Trophoblast cell (in vitro differentiated cells and primary cell): ENCODE measurements at regions not wholly inside any gene's neighbourhood (a gene's known extent, or its start where the extent isn't known, plus 50 kb on each side); places are given as distances from the start of the nearest gene placed in this dataset.
A peak's percentile ranks its signal among the peaks of the same experiment; 100 is the strongest.

ENCODE experiments used
- DNase-seq, 2 donors: peaks; one replicate each; pipeline ENCODE4 v3.0.0-alpha.2; 2016
- H2AFZ ChIP-seq: 2 replicates; pipeline ENCODE4 v1.6.1; 2013; ENCODE audit warnings: low read length, moderate library complexity, mild to moderate bottlenecking; ENCODE audit not compliant: insufficient read depth, poor library complexity
- H2AK5ac ChIP-seq: 2 replicates; pipeline ENCODE4 v1.6.1; 2013; ENCODE audit warnings: mild to moderate bottlenecking, low read length
- H2BK120ac ChIP-seq: 2 replicates; pipeline ENCODE4 v1.6.1; 2013; ENCODE audit warnings: low read length, mild to moderate bottlenecking, moderate library complexity; ENCODE audit not compliant: insufficient read depth, poor library complexity
- H2BK12ac ChIP-seq: 2 replicates; pipeline ENCODE4 v1.6.1; 2013; ENCODE audit warnings: mild to moderate bottlenecking, low read length, moderate library complexity
- H2BK5ac ChIP-seq: 2 replicates; pipeline ENCODE4 v1.6.1; 2013; ENCODE audit warnings: low read length, low read depth, moderate library complexity, mild to moderate bottlenecking; ENCODE audit not compliant: poor library complexity
- H3K14ac ChIP-seq: 2 replicates; pipeline ENCODE4 v1.6.1; 2013; ENCODE audit warnings: mild to moderate bottlenecking, low read length
- H3K18ac ChIP-seq: 2 replicates; pipeline ENCODE4 v1.6.1; 2013; ENCODE audit warnings: mild to moderate bottlenecking, low read length
- H3K23ac ChIP-seq: 2 replicates; pipeline ENCODE4 v1.6.1; 2013; ENCODE audit warnings: low read length
- H3K27ac ChIP-seq: 2 replicates; pipeline ENCODE4 v1.5.1; 2013; ENCODE audit warnings: low read depth, mild to moderate bottlenecking, inconsistent platforms, low read length, moderate library complexity
- H3K27me3 ChIP-seq: 2 replicates; pipeline ENCODE4 v1.6.1; 2013; ENCODE audit warnings: inconsistent platforms, mild to moderate bottlenecking, low read length, moderate library complexity; ENCODE audit not compliant: insufficient read depth
- H3K36me3 ChIP-seq, 2 experiments: 1 replicate in 1 of 2; 2 replicates in 1 of 2; pipeline ENCODE4 v1.6.1; 2013; ENCODE audit warnings: low read length in 2 of 2, mild to moderate bottlenecking in 2 of 2, moderate library complexity in 1 of 2; ENCODE audit not compliant: insufficient read depth in 2 of 2, control insufficient read depth in 1 of 2
- H3K4ac ChIP-seq: 2 replicates; pipeline ENCODE4 v1.6.1; 2013; ENCODE audit warnings: low read depth, mild to moderate bottlenecking, low read length, moderate library complexity
- H3K4me1 ChIP-seq, 2 experiments: 1 replicate in 1 of 2; 2 replicates in 1 of 2; pipeline ENCODE4 v1.6.1; 2013; ENCODE audit warnings: low read length in 2 of 2, mild to moderate bottlenecking in 2 of 2, moderate library complexity in 1 of 2; ENCODE audit not compliant: insufficient read depth in 2 of 2, control insufficient read depth in 1 of 2
- H3K4me2 ChIP-seq: 2 replicates; pipeline ENCODE4 v1.6.1; 2013; ENCODE audit warnings: inconsistent platforms, mild to moderate bottlenecking, low read length, moderate library complexity
- H3K4me3 ChIP-seq: 2 replicates; pipeline ENCODE4 v1.5.1; 2013; ENCODE audit warnings: mild to moderate bottlenecking, low read depth, low read length, inconsistent platforms
- H3K79me1 ChIP-seq: one replicate; pipeline ENCODE4 v1.6.1; 2013; ENCODE audit warnings: low read length
- H3K79me2 ChIP-seq: 2 replicates; pipeline ENCODE4 v1.6.1; 2013; ENCODE audit warnings: low read length, mild to moderate bottlenecking; ENCODE audit not compliant: control insufficient read depth, insufficient read depth, poor library complexity
- H3K9ac ChIP-seq: 2 replicates; pipeline ENCODE4 v1.6.1; 2013; ENCODE audit warnings: mild to moderate bottlenecking, low read length
- H3K9me3 ChIP-seq: 2 replicates; pipeline ENCODE4 v1.6.1; 2013; ENCODE audit warnings: low read depth, mild to moderate bottlenecking, control low read depth, inconsistent platforms, low read length; ENCODE audit not compliant: insufficient read depth
- H4K12ac ChIP-seq: 2 replicates; pipeline ENCODE4 v1.6.1; 2013; ENCODE audit warnings: low read depth, mild to moderate bottlenecking, low read length, moderate library complexity
- H4K8ac ChIP-seq: 2 replicates; pipeline ENCODE4 v1.6.1; 2013; ENCODE audit warnings: low read depth, mild to moderate bottlenecking, low read length, moderate library complexity
- H4K91ac ChIP-seq: one replicate; pipeline ENCODE4 v1.6.1; 2013; ENCODE audit warnings: low read depth, mild to moderate bottlenecking, low read length, moderate library complexity
- WGBS: extraction: QIAGEN DNeasy Blood & Tissue Kit; methylation state at CpG from one replicate; pipeline ENCODE4 v1.1.7; 2013; ENCODE audit warnings: missing lambda C conversion rate; ENCODE audit not compliant: insufficient read length, insufficient coverage; ENCODE audit errors: extremely low coverage; 5-methylcytosine and 5-hydroxymethylcytosine counted together

DNA sequence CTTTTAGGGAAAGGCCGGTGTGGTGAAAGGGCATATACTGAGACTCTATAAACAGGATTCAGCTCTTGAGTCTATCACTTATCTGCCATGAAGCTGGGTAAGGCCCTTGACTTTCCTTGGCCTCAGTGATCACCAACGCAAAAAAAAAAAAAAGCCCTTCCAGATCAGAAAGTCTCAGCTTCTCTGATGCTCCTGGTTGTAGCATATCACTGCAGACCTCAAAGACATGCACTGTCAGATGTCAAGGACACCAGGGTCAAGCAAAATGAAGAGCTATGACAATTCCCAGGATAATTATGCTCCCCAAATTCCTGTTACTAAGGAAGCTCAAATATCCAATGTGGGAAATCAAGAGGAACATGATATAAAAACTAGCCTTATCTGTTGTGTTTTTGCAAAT lies 68.3 kb upstream of the IFNE start:
- Histone ChIP-seq H2AK5ac (no peak overlapping the region), H4K8ac (no peak overlapping the region), H2AFZ (no peak overlapping the region), H3K9me3 (no peaks in the 10 kb centered on the region), H2BK5ac (no peak overlapping the region), H2BK120ac (no peak overlapping the region), H3K23ac (no peak overlapping the region), H4K12ac (no peak overlapping the region), H3K4me2 (no peak overlapping the region), H3K14ac (no peak overlapping the region), H3K27me3 (no peaks in the 10 kb centered on the region), H3K79me1 (no peaks in the 10 kb centered on the region), H3K27ac (no peak overlapping the region), H4K91ac (no peak overlapping the region), H3K4me3 (no peak overlapping the region), H3K4ac (no peak overlapping the region), H3K18ac (no peak overlapping the region), H3K4me1 (no peaks in the 10 kb centered on the region), H3K79me2 (no peaks in the 10 kb centered on the region), H3K9ac (no peak overlapping the region), H2BK12ac (no peak overlapping the region), H3K36me3 (no peaks in the 10 kb centered on the region)
- WGBS = no CpG with 5 or more reads among the region's 2 CpGs
- DNase-seq = no peak

DNA sequence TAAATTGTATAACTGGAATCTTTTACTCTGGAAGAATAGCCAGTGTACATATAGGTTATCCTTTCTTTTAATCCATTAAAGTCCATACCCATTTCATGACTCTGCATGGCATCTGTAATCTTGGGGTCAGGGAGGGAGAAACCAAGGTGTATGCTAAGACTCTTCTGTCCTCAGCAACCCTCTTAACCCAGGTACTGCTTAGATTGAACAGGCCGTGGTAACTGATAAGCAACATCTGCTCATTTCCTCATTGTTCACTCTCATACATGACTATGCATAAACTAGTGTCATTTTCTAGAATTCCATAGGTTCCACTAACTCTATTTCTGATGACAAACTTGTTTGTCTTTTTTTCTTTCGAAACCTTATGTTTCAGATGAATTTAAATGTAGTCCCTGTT lies 69.3 kb upstream of the IFNE start:
- Histone ChIP-seq H3K9ac (no peak overlapping the region), H4K91ac (no peak overlapping the region), H3K4ac (no peak overlapping the region), H3K23ac (no peak overlapping the region), H3K18ac (no peak overlapping the region), H3K79me1 (no peaks in the 10 kb centered on the region), H3K36me3 (no peaks in the 10 kb centered on the region), H3K27ac (no peak overlapping the region), H3K4me2 (no peak overlapping the region), H3K9me3 (no peaks in the 10 kb centered on the region), H3K79me2 (no peaks in the 10 kb centered on the region), H2BK12ac (no peak overlapping the region), H3K4me1 (no peaks in the 10 kb centered on the region), H3K27me3 (no peaks in the 10 kb centered on the region), H3K14ac (no peak overlapping the region), H2BK5ac (no peak overlapping the region), H4K8ac (no peak overlapping the region), H4K12ac (no peak overlapping the region), H2AK5ac (no peak overlapping the region), H2AFZ (no peak overlapping the region), H2BK120ac (no peak overlapping the region), H3K4me3 (no peak overlapping the region)
- no CpG with 5 or more reads among the region's 2 CpGs for WGBS
- peak in 1 of 2 donors; percentile 56 for DNase-seq

DNA sequence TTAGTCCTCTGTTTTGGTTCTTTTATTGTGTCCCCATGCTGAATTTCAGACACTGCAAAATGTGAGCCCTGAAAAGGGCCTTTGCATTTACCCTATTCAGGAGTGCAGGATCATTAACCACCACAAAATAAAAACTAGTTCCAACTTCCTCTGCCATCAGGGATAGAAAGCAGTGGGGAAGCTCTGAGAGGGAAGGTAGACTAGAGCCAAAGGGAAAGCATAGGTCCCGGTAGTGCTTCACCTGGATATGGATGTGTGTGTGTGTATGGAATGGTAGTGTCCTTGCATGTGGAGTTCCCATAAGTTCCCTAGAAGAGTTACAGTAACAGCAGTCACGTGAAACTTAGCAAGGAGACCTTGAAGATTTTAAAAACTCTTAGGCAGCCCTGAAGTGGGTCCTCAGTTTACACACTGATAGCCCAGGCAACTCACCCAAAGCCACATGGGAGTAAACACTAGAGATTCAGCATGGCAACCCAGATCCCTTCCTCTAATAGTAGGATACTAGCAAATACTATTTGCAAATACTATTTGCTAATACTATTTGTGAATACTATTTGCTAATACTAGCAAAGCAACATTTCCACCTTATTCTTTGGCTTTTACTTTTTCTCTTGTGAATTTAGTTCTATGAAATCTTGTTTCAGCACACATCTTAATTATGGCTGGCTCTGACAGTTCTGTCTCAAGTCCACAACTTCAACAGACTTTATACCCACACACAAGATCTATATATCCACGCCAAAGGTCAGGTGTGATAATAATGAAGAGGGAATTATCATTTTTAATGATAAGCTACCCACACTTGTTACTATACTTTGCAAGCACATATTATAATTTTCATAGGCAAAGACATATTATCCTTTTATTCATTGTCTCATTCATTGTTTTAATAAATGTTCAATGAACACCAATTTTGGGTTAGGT lies 70.4 kb upstream of the IFNE start:
- no CpG with 5 or more reads among the region's 3 CpGs for WGBS

DNA sequence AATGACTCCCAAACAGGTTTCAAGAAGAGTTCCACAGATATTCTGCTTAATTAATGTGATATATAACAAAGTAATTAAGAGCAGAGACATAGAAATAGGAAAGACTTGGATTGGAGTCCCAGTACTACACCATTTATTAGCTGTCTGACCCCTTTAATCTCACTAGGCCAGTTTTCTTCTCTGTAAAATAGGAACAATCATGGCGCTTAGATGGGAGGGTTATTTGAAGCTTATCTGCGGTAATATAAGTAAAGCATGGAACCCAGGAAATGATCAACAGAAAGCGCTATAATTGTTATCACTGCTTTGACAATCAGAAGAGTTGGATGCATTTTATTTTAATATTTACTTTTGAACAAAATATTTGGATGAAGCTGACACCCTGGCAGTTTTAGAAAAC lies 71.3 kb upstream of the IFNE start:
- Histone ChIP-seq H2BK12ac (no peak overlapping the region), H3K23ac (no peak overlapping the region), H2AK5ac (no peak overlapping the region), H3K4me3 (no peak overlapping the region), H3K9me3 (no peaks in the 10 kb centered on the region), H3K79me2 (no peaks in the 10 kb centered on the region), H3K79me1 (no peaks in the 10 kb centered on the region), H2AFZ (no peak overlapping the region), H3K27ac (no peak overlapping the region), H3K9ac (no peak overlapping the region), H3K14ac (no peak overlapping the region), H2BK120ac (no peak overlapping the region), H3K36me3 (no peaks in the 10 kb centered on the region), H3K4ac (no peak overlapping the region), H4K12ac (no peak overlapping the region), H3K4me2 (no peak overlapping the region), H4K91ac (no peak overlapping the region), H3K4me1 (no peaks in the 10 kb centered on the region), H2BK5ac (no peak overlapping the region), H3K18ac (no peak overlapping the region), H3K27me3 (no peaks in the 10 kb centered on the region), H4K8ac (no peak overlapping the region)
- no CpG with 5 or more reads among the region's 3 CpGs for WGBS
- no peak for DNase-seq

More for the DNA sequence above, 70.4 kb upstream of the IFNE start:
- H2AFZ ChIP-seq = no peak overlapping the region
- no peaks in the 10 kb centered on the region for H3K9me3 ChIP-seq
- H3K23ac ChIP-seq = no peak overlapping the region
- H3K4ac ChIP-seq = no peak overlapping the region
- H3K36me3 ChIP-seq = no peaks in the 10 kb centered on the region
- H3K4me1 ChIP-seq = no peaks in the 10 kb centered on the region
- H3K4me3 ChIP-seq = no peak overlapping the region
- no peak overlapping the region for H2BK12ac ChIP-seq
- no peak overlapping the region for H3K14ac ChIP-seq
- no peak overlapping the region for H2BK5ac ChIP-seq
- no peaks in the 10 kb centered on the region for H3K79me1 ChIP-seq
- H3K79me2 ChIP-seq = no peaks in the 10 kb centered on the region
- no peak overlapping the region for H2AK5ac ChIP-seq
- H3K27me3 ChIP-seq = no peaks in the 10 kb centered on the region
- no peak overlapping the region for H4K91ac ChIP-seq
- H4K8ac ChIP-seq = no peak overlapping the region
- H3K27ac ChIP-seq = no peak overlapping the region
- no peak overlapping the region for H2BK120ac ChIP-seq
- no peak overlapping the region for H3K4me2 ChIP-seq
- no peak overlapping the region for H4K12ac ChIP-seq
- H3K18ac ChIP-seq = no peak overlapping the region
- H3K9ac ChIP-seq = no peak overlapping the region
- DNase-seq = no peak
